ENCODE measurements at regions not wholly inside any gene's neighbourhood (a gene's known extent, or its start where the extent isn't known, plus 50 kb on each side); places are given as distances from the start of the nearest gene placed in this dataset.

DNA sequence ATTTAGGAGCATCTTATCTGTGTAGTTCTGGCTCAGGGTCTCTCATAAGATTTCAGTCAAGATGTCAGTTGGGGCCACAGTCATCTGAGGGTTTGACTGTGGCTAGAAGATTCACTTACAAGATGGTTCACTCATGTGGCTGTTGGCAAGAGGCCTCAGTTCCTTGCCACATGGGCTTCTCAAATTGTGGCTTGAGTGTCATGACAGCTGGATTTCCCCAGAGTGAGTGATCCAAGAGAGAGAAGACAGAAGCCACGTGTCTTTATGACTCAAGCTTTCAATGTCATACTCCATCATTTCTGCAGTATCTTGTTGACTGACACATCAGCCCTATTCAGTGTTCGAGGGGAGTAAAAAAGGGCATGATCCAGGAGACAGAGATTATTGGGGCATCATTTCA, 131.3 kb upstream of the AP1S2 start:
- H3K4me3 Mint-ChIP-seq: no peak overlapping the region
- peaks cover 16% of the 10 kb centered on the region in 2 experiments for H3K4me1 Mint-ChIP-seq
- no peaks in the 10 kb centered on the region for H3K9me3 ChIP-seq (ENCODE audit: control insufficient read depth, low read depth, low read length)
- no peaks in the 10 kb centered on the region for H3K79me2 ChIP-seq (ENCODE audit: insufficient read depth, low read length)
- WGBS (ENCODE audit: extremely low coverage, insufficient read length, low lambda C conversion rate): no CpG with 5 or more reads among the region's 2 CpGs
- no peak overlapping the region; a peak in 1 of 7 replicates for H3K27ac Mint-ChIP-seq
- H3K9ac ChIP-seq (ENCODE audit: extremely low read depth, insufficient read length, low read length): no peak overlapping the region
- no peaks in the 10 kb centered on the region for H3K79me1 ChIP-seq (ENCODE audit: insufficient read depth, low read depth, low read length, poor library complexity, severe bottlenecking)
- H3K27ac ChIP-seq (ENCODE audit: insufficient read length, low read depth, low read length): no peak overlapping the region
- no peak overlapping the region for H3K4me2 ChIP-seq (ENCODE audit: insufficient read depth, insufficient read length, low read length)
- TF ChIP-seq, protein P1, sequence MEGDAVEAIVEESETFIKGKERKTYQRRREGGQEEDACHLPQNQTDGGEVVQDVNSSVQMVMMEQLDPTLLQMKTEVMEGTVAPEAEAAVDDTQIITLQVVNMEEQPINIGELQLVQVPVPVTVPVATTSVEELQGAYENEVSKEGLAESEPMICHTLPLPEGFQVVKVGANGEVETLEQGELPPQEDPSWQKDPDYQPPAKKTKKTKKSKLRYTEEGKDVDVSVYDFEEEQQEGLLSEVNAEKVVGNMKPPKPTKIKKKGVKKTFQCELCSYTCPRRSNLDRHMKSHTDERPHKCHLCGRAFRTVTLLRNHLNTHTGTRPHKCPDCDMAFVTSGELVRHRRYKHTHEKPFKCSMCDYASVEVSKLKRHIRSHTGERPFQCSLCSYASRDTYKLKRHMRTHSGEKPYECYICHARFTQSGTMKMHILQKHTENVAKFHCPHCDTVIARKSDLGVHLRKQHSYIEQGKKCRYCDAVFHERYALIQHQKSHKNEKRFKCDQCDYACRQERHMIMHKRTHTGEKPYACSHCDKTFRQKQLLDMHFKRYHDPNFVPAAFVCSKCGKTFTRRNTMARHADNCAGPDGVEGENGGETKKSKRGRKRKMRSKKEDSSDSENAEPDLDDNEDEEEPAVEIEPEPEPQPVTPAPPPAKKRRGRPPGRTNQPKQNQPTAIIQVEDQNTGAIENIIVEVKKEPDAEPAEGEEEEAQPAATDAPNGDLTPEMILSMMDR (conservative IDR thresholded peaks at IDR 0.05): no peak
- H2BK20ac ChIP-seq (ENCODE audit: low read depth, low read length, poor library complexity, severe bottlenecking): no peak overlapping the region
- no peak overlapping the region for H2AFZ ChIP-seq (ENCODE audit: low read length)
- H3K36me3 Mint-ChIP-seq (ENCODE audit: insufficient read depth in 1 of 3, low read depth in 3 of 3): peaks cover 2 to 10% (median 4%) of the 10 kb centered on the region in 3 experiments; a peak in 5 of 7 replicates
- no peaks in the 10 kb centered on the region; the same call in 1 of the 2 replicates for H3K4me1 ChIP-seq (ENCODE audit: insufficient read depth, low read length)
- no peak overlapping the region for H3K56ac ChIP-seq (ENCODE audit: insufficient read length, low read depth, low read length)
- peak overlapping the region; percentile 35 for H2AK5ac ChIP-seq (ENCODE audit: insufficient read length, low read length)
- no peak overlapping the region for H4K91ac ChIP-seq (ENCODE audit: insufficient read length, low read depth, low read length)
- DNase-seq: no peak
- H4K5ac ChIP-seq (ENCODE audit: insufficient read length, low read depth, low read length): no peak overlapping the region
- no peak overlapping the region for H2BK12ac ChIP-seq (ENCODE audit: insufficient read length, low read depth, low read length)
- no peak overlapping the region for H2BK120ac ChIP-seq (ENCODE audit: low read depth, low read length, poor library complexity, severe bottlenecking)
- no peaks in the 10 kb centered on the region for H4K20me1 ChIP-seq (ENCODE audit: control insufficient read depth, insufficient read depth, insufficient read length)
- H3K18ac ChIP-seq (ENCODE audit: insufficient read length, low read depth, low read length): no peak overlapping the region
- H3K23me2 ChIP-seq (ENCODE audit: insufficient read length, low read depth, low read length, poor library complexity, severe bottlenecking): peaks cover 3% of the 10 kb centered on the region
- H3K14ac ChIP-seq (ENCODE audit: insufficient read depth, low read length): no peak overlapping the region
- H3K23ac ChIP-seq (ENCODE audit: insufficient read length, low read depth, low read length): no peak overlapping the region
- H3K27me3 ChIP-seq (ENCODE audit: insufficient read depth, low read length): no peaks in the 10 kb centered on the region
- H2BK15ac ChIP-seq (ENCODE audit: low read depth, low read length): no peak overlapping the region
- H2BK5ac ChIP-seq (ENCODE audit: insufficient read length, low read length): no peak overlapping the region
- no peak overlapping the region for H3K4ac ChIP-seq (ENCODE audit: low read depth, low read length)
- H3T11ph ChIP-seq (ENCODE audit: low read length): no peak overlapping the region
- peaks cover 0 to 3% of the 10 kb centered on the region in 2 experiments; a peak in 2 of 5 replicates for H3K9me3 Mint-ChIP-seq
- H4K8ac ChIP-seq (replicated peaks; ENCODE audit: insufficient read length, low read depth, low read length): no peak overlapping the region
- H3K27me3 Mint-ChIP-seq (ENCODE audit: low read depth): no peaks in the 10 kb centered on the region; the same call in 1 of the 2 replicates
